ENCODE measurements at regions not wholly inside any gene's neighbourhood (a gene's known extent, or its start where the extent isn't known, plus 50 kb on each side); places are given as distances from the start of the nearest gene placed in this dataset.

GRCh38 chr1:239951511-239952140, 140.1 kb upstream of the FMN2 start:
- TF ChIP-seq, protein P1, sequence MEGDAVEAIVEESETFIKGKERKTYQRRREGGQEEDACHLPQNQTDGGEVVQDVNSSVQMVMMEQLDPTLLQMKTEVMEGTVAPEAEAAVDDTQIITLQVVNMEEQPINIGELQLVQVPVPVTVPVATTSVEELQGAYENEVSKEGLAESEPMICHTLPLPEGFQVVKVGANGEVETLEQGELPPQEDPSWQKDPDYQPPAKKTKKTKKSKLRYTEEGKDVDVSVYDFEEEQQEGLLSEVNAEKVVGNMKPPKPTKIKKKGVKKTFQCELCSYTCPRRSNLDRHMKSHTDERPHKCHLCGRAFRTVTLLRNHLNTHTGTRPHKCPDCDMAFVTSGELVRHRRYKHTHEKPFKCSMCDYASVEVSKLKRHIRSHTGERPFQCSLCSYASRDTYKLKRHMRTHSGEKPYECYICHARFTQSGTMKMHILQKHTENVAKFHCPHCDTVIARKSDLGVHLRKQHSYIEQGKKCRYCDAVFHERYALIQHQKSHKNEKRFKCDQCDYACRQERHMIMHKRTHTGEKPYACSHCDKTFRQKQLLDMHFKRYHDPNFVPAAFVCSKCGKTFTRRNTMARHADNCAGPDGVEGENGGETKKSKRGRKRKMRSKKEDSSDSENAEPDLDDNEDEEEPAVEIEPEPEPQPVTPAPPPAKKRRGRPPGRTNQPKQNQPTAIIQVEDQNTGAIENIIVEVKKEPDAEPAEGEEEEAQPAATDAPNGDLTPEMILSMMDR (IDR thresholded peaks at IDR 0.05) = peak; percentile 31 to 58
- no peak for TF ChIP-seq POLR2A (IDR thresholded peaks at IDR 0.05)
- no peak for TF ChIP-seq POLR2AphosphoS5 (IDR thresholded peaks at IDR 0.05)
- no peak for TF ChIP-seq EP300 (IDR thresholded peaks at IDR 0.05)
- no peaks in the 10 kb centered on the region for H3K4me1 ChIP-seq
- WGBS = 32% methylated on average over 3 of the region's 3 CpGs
- no peak overlapping the region for H3K27ac ChIP-seq
- no peak for DNase-seq (ENCODE audit: low spot score in 2 of 2)
- H3K27me3 ChIP-seq = peaks cover 10% of the 10 kb centered on the region
- no peaks in the 10 kb centered on the region for H3K36me3 ChIP-seq
- H3K4me3 ChIP-seq = no peak overlapping the region
- no peaks in the 10 kb centered on the region for H3K9me3 ChIP-seq

- TF ChIP-seq POLR2AphosphoS5 (IDR thresholded peaks at IDR 0.05) = no peak
- TF ChIP-seq POLR2A (IDR thresholded peaks at IDR 0.05) = no peak
- TF ChIP-seq, protein P1 (IDR thresholded peaks at IDR 0.05) = peak in 1 of 2 donors; percentile 21
- TF ChIP-seq EP300 (IDR thresholded peaks at IDR 0.05) = no peak
- Histone ChIP-seq H3K4me1 (no peaks in the 10 kb centered on the region), H3K27ac (no peak overlapping the region), H3K27me3 (peaks cover 10% of the 10 kb centered on the region), H3K36me3 (no peaks in the 10 kb centered on the region), H3K4me3 (no peak overlapping the region), H3K9me3 (no peaks in the 10 kb centered on the region)
- WGBS = 75% methylated on average over 4 of the region's 10 CpGs
- DNase-seq (ENCODE audit: low spot score in 2 of 2) = no peak
Observed at GRCh38 chr1:239952348-239953308, 139.1 kb upstream of the FMN2 start.

DNA sequence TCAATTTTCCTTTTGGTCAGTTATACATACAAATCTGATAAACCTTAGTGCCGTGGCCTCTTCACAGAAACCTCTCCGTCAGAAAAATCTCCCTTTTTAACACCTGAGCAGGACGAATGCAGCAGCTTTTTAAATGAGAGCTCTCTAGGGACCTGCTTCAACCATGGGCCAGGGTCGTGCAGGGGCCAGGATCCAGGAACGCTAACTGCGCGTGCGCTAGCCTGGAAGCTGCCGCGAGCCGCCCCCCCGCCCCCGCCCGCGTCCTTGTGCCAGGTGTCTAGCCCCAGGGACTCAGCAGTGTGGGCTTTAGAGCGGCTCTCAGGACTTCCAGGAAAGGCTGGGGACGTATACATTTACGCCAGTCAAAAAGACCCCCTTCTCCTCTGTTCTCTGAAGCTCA, 136.8 kb upstream of the FMN2 start:
- WGBS = 75% methylated on average over 16 of the region's 18 CpGs
- no peak for DNase-seq (ENCODE audit: low spot score in 2 of 2)
- H3K36me3 ChIP-seq = no peaks in the 10 kb centered on the region
- H3K27ac ChIP-seq = no peak overlapping the region
- no peak for TF ChIP-seq POLR2A (IDR thresholded peaks at IDR 0.05)
- no peak for TF ChIP-seq POLR2AphosphoS5 (IDR thresholded peaks at IDR 0.05)
- TF ChIP-seq EP300 (IDR thresholded peaks at IDR 0.05) = no peak
- TF ChIP-seq, protein P1 (IDR thresholded peaks at IDR 0.05) = no peak
- H3K4me1 ChIP-seq = no peaks in the 10 kb centered on the region
- no peak overlapping the region for H3K4me3 ChIP-seq
- H3K9me3 ChIP-seq = no peaks in the 10 kb centered on the region
- peaks cover 12% of the 10 kb centered on the region for H3K27me3 ChIP-seq

DNA sequence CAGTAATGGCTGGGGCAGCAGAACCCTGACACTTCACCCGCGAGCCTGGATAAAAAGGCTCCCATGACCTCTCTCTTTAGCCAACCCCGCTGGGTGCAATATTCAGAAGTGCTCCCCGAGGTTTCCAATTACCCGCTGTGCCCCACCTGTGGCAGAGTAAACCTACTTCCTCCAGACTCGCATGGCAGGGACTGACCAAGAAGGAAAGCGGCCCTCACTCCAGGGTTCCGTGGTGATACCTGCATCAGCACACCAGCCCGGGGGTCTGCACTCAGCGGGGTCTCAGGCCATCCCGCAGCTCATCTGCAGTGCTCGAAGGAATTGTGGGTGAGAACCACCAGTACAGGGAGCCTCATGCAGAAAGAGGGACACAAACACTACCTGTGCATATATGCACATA, 136.3 kb upstream of the FMN2 start:
- DNase-seq (ENCODE audit: low spot score in 2 of 2) = no peak
- H3K27me3 ChIP-seq = peaks cover 12% of the 10 kb centered on the region
- no peaks in the 10 kb centered on the region for H3K4me1 ChIP-seq
- H3K27ac ChIP-seq = no peak overlapping the region
- no peaks in the 10 kb centered on the region for H3K9me3 ChIP-seq
- TF ChIP-seq, protein P1 (IDR thresholded peaks at IDR 0.05) = no peak
- TF ChIP-seq POLR2A (IDR thresholded peaks at IDR 0.05) = no peak
- no peak for TF ChIP-seq POLR2AphosphoS5 (IDR thresholded peaks at IDR 0.05)
- TF ChIP-seq EP300 (IDR thresholded peaks at IDR 0.05) = no peak
- WGBS = 92% methylated on average over 12 of the region's 12 CpGs
- no peaks in the 10 kb centered on the region for H3K36me3 ChIP-seq
- H3K4me3 ChIP-seq = no peak overlapping the region

DNA sequence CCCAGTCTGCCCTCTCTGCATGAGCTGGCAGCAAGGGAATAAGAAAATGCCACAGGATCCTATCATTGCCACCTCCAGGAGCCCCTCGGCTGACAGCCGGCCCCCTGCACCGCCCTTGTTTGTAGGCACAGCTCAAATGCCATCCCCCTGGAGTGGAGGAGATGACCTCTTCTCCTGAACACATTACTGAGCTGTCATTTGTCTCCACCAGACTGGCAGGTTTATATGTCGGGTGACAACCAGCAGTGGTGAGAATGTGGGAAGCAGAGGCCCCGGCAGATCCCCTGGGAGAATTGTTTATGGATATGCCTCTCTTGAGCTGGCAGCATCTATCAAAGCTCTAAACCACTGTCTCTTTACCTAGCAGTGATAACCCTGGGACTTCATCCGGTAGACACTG, 135.4 kb upstream of the FMN2 start:
- Histone ChIP-seq H3K4me1 (no peaks in the 10 kb centered on the region), H3K4me3 (no peak overlapping the region), H3K27me3 (peaks cover 12% of the 10 kb centered on the region), H3K9me3 (no peaks in the 10 kb centered on the region), H3K27ac (no peak overlapping the region), H3K36me3 (no peaks in the 10 kb centered on the region)
- TF ChIP-seq, protein P1 (IDR thresholded peaks at IDR 0.05) = no peak
- TF ChIP-seq POLR2AphosphoS5 (IDR thresholded peaks at IDR 0.05) (no peak), EP300 (IDR thresholded peaks at IDR 0.05) (no peak)
- 63% methylated on average over 6 of the region's 6 CpGs for WGBS
- DNase-seq (ENCODE audit: low spot score in 2 of 2) = no peak

All from suprapubic skin (tissue), 4 donors.